Body of pancreas (tissue), 4 donors: ENCODE measurements at regions not wholly inside any gene's neighbourhood (a gene's known extent, or its start where the extent isn't known, plus 50 kb on each side); places are given as distances from the start of the nearest gene placed in this dataset.
"Not testable (repeated sequence)": the region's sequence is repeated elsewhere in the genome, so short reads cannot be mapped to it uniquely, and the experiment has no call there.

ENCODE experiments used
- ATAC-seq: fragments of 150-250 bp; one replicate; pipeline ENCODE4 v1.9.1; 2016
- DNase-seq, 4 donors: peaks; one replicate each; pipeline ENCODE4 v3.0.0-alpha.2; 2019
- H3K27ac ChIP-seq, 4 donors: fragments of 200-600 bp; sonication (generic); 1 replicate in 3 of 4; 2 replicates in 1 of 4; pipeline versions ENCODE4 v1.5.1 to v1.6.1; 2016 to 2019; ENCODE audit warnings: mild to moderate bottlenecking in 1 of 4, mixed read lengths in 1 of 4, moderate library complexity in 1 of 4
- H3K27me3 ChIP-seq, 2 donors: fragments of 200-600 bp; sonication (generic); one replicate each; pipeline ENCODE4 v1.6.0; 2016; ENCODE audit warnings: mild to moderate bottlenecking in 1 of 2
- H3K36me3 ChIP-seq, 2 donors: fragments of 200-600 bp; sonication (generic); replicated peaks in 1 of 2; 2 replicates each; pipeline ENCODE4 v1.5.1; 2016; ENCODE audit warnings: low read depth in 2 of 2; ENCODE audit not compliant: insufficient read depth in 1 of 2
- H3K4me1 ChIP-seq: fragments of 200-600 bp; sonication (generic); one replicate; pipeline ENCODE4 v1.6.0; 2016
- H3K4me3 ChIP-seq, 2 donors: fragments of 200-600 bp; sonication (generic); 1 replicate in 1 of 2; 2 replicates in 1 of 2; pipeline ENCODE4 v1.5.1; 2016 to 2019
- H3K9me3 ChIP-seq, 3 donors: fragments of 200-600 bp; sonication (generic); 1 replicate in 2 of 3; 2 replicates in 1 of 3; pipeline ENCODE4 v1.5.1; 2016
- CTCF ChIP-seq, 7 experiments: fragments of 450-650 bp in 4 of 7; fragments of 200-600 bp in 3 of 7; sonication (generic) in 3 of 7; IDR thresholded peaks; one replicate each; pipeline ENCODE4 v1.5.1; 2016 to 2019; ENCODE audit warnings: antibody characterized with exemption in 7 of 7
- POLR2A ChIP-seq, 3 donors: fragments of 450-650 bp; IDR thresholded peaks; one replicate each; pipeline ENCODE4 v1.6.1; 2016; ENCODE audit warnings: antibody characterized with exemption in 3 of 3, mild to moderate bottlenecking in 2 of 3
- WGBS, 2 donors: methylation state at CpG; one replicate each; pipeline ENCODE4 v1.1.5; 2017; 5-methylcytosine and 5-hydroxymethylcytosine counted together
- intact Hi-C: fragments of 100-400 bp; cut with DNase I; formaldehyde crosslinking; loops from one replicate; pipeline ENCODE4 v1.15.1; 2023

DNA sequence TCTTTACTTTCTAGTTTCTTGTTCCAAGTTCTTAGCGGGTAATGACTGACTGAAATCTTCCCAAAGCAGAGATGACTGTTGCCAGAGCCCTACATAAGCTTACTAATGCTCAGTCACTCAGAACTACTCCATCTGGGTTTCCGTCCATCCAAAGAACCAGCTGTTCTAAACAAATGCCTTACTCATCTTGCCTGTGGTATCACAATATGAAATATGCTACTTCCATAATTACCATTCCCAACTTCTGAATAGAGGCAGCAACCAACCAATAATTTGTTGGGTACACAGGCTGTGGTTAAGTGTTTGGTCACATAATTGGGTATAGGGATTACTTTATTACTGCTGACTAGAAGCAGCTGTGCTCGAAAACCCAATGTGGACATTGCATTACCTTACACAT lies 930.2 kb upstream of the DIAPH2 start:
- no peaks in the 10 kb centered on the region for H3K9me3 ChIP-seq
- H3K36me3 ChIP-seq = no peaks in the 10 kb centered on the region
- ATAC-seq (no peak), DNase-seq (no peak)
- H3K4me1 ChIP-seq = no peaks in the 10 kb centered on the region
- WGBS, 2 donors = 50 to 75% methylated on average over 3 of the region's 3 CpGs
- H3K4me3 ChIP-seq = no peak overlapping the region
- TF ChIP-seq CTCF (IDR thresholded peaks at IDR 0.05) (no peak), POLR2A (IDR thresholded peaks at IDR 0.05) (no peak)
- no peaks in the 10 kb centered on the region for H3K27me3 ChIP-seq
- intact Hi-C loops = no loop called here
- no peak overlapping the region for H3K27ac ChIP-seq

GRCh38 chrX:95760356-95760755 lies 924.3 kb upstream of the DIAPH2 start:
- no peaks in the 10 kb centered on the region for H3K27me3 ChIP-seq
- H3K27ac ChIP-seq = no peak overlapping the region
- no peaks in the 10 kb centered on the region for H3K4me1 ChIP-seq
- no peaks in the 10 kb centered on the region for H3K36me3 ChIP-seq
- intact Hi-C loops = no loop called here
- no peak overlapping the region for H3K4me3 ChIP-seq
- DNase-seq = no peak
- WGBS, 2 donors = 50 to 52% methylated on average over 3 of the region's 3 CpGs
- no peak for ATAC-seq
- no peaks in the 10 kb centered on the region for H3K9me3 ChIP-seq
- TF ChIP-seq POLR2A (IDR thresholded peaks at IDR 0.05) = no peak
- no peak for TF ChIP-seq CTCF (IDR thresholded peaks at IDR 0.05)

DNA sequence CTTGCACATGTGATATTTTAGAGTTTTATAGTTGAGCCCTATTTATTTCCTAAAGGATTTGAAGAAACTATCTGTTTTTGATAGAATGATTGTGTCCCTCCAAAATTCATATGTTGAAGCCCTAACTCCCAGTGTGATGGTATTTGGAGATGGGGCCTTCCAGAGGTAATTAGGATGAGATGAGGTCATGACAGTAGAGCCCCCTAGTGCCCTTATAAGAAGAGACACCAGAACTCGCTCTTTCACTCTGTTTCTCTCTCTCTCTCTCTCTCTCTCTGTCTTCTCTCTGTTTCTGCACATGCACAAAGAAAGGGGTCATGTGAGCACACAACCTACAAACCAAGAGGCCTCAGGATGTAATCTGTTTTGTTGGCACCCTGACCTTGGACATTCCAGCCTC lies 921.9 kb upstream of the DIAPH2 start:
- H3K4me3 ChIP-seq = no peak overlapping the region
- no peaks in the 10 kb centered on the region for H3K4me1 ChIP-seq
- intact Hi-C loops = no loop called here
- 38 to 58% methylated on average over 1 of the region's 1 CpG for WGBS, 2 donors
- ATAC-seq (no peak), DNase-seq (no peak)
- TF ChIP-seq POLR2A (IDR thresholded peaks at IDR 0.05) (no peak), CTCF (IDR thresholded peaks at IDR 0.05) (no peak)
- H3K36me3 ChIP-seq = no peaks in the 10 kb centered on the region
- H3K9me3 ChIP-seq = no peaks in the 10 kb centered on the region
- H3K27me3 ChIP-seq = no peaks in the 10 kb centered on the region
- no peak overlapping the region for H3K27ac ChIP-seq

DNA sequence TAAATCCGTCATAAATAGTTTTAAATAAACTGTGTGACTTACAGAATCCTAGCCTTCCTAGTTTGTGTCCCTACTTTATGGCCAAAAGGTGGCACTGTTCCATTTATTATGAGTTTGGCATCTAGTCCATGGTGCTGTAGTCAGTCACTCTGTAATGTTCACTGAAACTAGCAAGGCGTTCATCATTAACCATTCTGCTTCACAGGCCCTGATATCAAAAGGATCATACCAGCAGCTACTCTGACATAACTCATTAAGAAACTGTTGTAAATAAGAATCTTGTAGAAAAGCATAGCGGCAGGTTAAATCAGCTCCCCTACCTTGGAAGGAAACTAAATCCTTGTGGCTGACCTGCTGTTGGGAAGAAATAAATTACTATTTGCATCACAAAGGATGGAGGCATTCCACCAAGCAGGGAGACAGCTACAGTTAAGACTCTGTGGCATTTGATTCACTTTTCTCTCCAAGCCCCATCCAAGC lies 919.6 kb upstream of the DIAPH2 start:
- Histone ChIP-seq H3K4me1 (no peaks in the 10 kb centered on the region), H3K4me3 (no peak overlapping the region), H3K36me3 (no peaks in the 10 kb centered on the region), H3K27ac (no peak overlapping the region), H3K27me3 (no peaks in the 10 kb centered on the region), H3K9me3 (no peaks in the 10 kb centered on the region)
- DNase-seq = peak in 3 of 4 donors; percentile 13 to 27 (median 24)
- TF ChIP-seq CTCF (IDR thresholded peaks at IDR 0.05) (peak; percentile 12 to 50 (median 20)), POLR2A (IDR thresholded peaks at IDR 0.05) (no peak)
- no peak for ATAC-seq
- intact Hi-C loops = no loop called here
- WGBS, 2 donors = 8 to 14% methylated on average over 3 of the region's 3 CpGs

DNA sequence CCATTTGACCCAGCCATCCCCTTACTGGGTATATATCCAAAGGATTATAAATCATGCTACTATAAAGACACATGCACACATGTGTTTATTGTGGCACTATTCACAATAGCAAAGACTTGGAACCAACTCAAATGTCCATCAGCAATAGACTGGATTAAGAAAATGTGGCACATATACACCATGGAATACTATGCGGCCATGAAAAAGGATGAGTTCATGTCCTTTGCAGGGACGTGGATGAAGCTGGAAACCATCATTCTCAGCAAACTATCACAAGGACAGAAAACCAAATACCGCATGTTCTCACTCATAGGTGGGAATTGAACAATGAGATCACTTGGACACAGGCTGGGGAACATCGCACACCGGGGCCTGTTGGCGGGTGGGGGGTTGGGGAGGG lies 913.4 kb upstream of the DIAPH2 start:
- intact Hi-C loops, H3K4me1 ChIP-seq, DNase-seq, H3K36me3 ChIP-seq, ATAC-seq, H3K27ac ChIP-seq, H3K4me3 ChIP-seq, H3K9me3 ChIP-seq, H3K27me3 ChIP-seq: not testable (repeated sequence)
- 71 to 83% methylated on average over 6 of the region's 6 CpGs for WGBS, 2 donors
